GM23248 (cell line): ENCODE measurements at regions not wholly inside any gene's neighbourhood (a gene's known extent, or its start where the extent isn't known, plus 50 kb on each side); places are given as distances from the start of the nearest gene placed in this dataset.

Experiments used
- EZH2 ChIP-seq: fragments of 200-600 bp; sonication (generic); IDR thresholded peaks from 2 replicates; pipeline ENCODE4 v1.6.1; 2018; ENCODE audit warnings: antibody characterized with exemption, mild to moderate bottlenecking; ENCODE audit not compliant: insufficient read depth, poor library complexity, severe bottlenecking
- EZH2phosphoT487 ChIP-seq: fragments of 200-600 bp; sonication (generic); IDR thresholded peaks from 2 replicates; pipeline ENCODE4 v1.6.1; 2018; ENCODE audit warnings: antibody characterized with exemption, moderate library complexity, mild to moderate bottlenecking, low read depth; ENCODE audit not compliant: insufficient read depth

DNA sequence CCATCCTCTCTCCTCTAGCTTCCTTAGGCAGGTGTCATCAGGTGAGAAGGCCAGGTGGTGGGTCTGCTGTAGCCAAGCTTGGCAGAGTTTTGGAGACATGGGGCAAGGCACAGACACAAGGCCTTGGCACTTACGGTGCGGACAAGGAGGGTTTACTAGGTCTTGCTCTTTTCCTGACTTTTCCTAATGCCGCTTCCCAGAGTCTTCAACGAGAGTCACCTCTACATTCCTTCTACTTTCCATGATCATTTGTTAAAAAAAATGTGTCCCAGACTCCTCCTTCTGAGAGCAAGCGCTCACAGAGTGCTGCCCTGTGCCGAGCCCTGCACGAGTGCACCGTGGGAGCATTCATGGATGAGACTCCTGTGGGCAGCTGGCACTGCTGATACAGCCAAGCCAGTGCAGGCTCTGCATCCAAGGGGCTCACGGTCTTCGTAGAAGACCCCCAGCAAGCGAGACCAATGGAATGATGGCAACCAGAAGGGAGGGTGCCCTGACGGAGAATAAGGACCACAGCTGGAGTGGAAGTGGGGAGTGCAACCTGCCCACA is 243.0 kb upstream of the MKI67 start:
- TF ChIP-seq EZH2phosphoT487 (no peak), EZH2 (no peak)
